Pancreas (tissue), 10 donors: ENCODE measurements at regions not wholly inside any gene's neighbourhood (a gene's known extent, or its start where the extent isn't known, plus 50 kb on each side); places are given as distances from the start of the nearest gene placed in this dataset.

Experiments used
- ATAC-seq, 4 donors: fragments of 200-7000 bp; cut with Tn5 transposase; one replicate each; pipeline versions ENCODE4 v1.8.0 to v1.9.1; 2020; ENCODE audit warnings: mild to moderate bottlenecking in 4 of 4, moderate library complexity in 4 of 4
- DNase-seq, 6 donors: peaks; one replicate each; pipeline ENCODE4 v3.0.0-alpha.2; 2020
- FAIRE-seq: peaks from 2 replicates; lab custom pipeline; 2012; peaks lifted over from hg19 to GRCh38; lab: Jason Lieb, UNC
- H3K27ac ChIP-seq, 4 donors: fragments of 200-600 bp; sonication (generic); 1 replicate in 3 of 4; 2 replicates in 1 of 4; pipeline versions ENCODE4 v1.5.0 to v1.8.0; 2020
- H3K27me3 ChIP-seq, 4 donors: fragments of 200-600 bp; one replicate each; pipeline ENCODE4 v1.8.0; 2021
- H3K36me3 ChIP-seq, 3 donors: fragments of 200-600 bp; sonication (generic) in 1 of 3; one replicate each; pipeline versions ENCODE4 v1.5.0 to v1.8.0; 2020 to 2021
- H3K4me1 ChIP-seq, 3 donors: fragments of 200-600 bp; one replicate each; pipeline ENCODE4 v1.8.0; 2021
- H3K4me3 ChIP-seq, 4 donors: fragments of 200-600 bp; sonication (generic) in 2 of 4; one replicate each; pipeline versions ENCODE4 v1.5.0 to v1.8.0; 2020 to 2021
- H3K9me3 ChIP-seq, 4 donors: fragments of 200-600 bp; one replicate each; pipeline ENCODE4 v1.8.0; 2021
- CTCF ChIP-seq, 4 donors: fragments of 200-600 bp; sonication (generic) in 3 of 4; IDR thresholded peaks; one replicate each; pipeline versions ENCODE4 v1.5.0 to v1.8.0; 2021; ENCODE audit warnings: antibody characterized with exemption in 4 of 4
- WGBS, 2 donors: extraction: QIAGEN DNeasy Blood & Tissue Kit; methylation state at CpG; one replicate each; pipeline ENCODE4 v1.1.7; 2013; 5-methylcytosine and 5-hydroxymethylcytosine counted together
- intact Hi-C, 3 donors: fragments of 100-400 bp; cut with DNase I; formaldehyde crosslinking; loops; one replicate each; pipeline versions ENCODE4 v1.11.1 to v1.14.2; 2022
- donor health status: healthy with polysubstance abuse.
- donor health status: DM: no; HTN: no; CAD: no; lungs with moderate emphysema.
- donor health status: DM: no; HTN: no; CAD: no.
- donor health status: control.
- donor health status: control.
- donor health status: Bipolar disorder and iron deficiency.
- donor health status: DM: yes; HTN: yes; CAD: no.
- donor health status: DM: no; HTN: no; CAD: no.
- donor health status: DM: no; HTN: no; CAD: no.
- donor health status: DM: yes; HTN: yes; CAD: no.

DNA sequence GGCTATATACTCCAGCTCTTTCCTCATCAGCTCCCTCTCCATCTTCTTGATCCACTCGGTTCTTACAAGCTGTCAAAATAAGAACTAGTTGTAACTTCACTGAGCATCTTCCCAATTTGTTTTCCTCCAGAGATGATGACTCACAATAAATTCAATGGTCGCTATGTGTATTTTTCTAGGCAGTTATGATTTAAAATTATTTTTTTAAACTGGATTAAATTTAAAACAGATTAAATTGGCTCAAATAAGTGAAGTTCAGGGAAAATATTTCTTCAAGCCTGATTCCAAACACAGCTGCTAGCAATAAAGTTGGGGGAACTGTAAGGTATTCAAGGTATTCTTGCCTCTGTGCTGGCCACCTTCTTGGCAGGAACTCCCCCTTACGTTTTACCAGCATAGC lies 717.7 kb upstream of the USP15 start:
- no peak for TF ChIP-seq CTCF (IDR thresholded peaks at IDR 0.05)
- Histone ChIP-seq H3K4me1 (peaks cover 0 to 4% (median 0%) of the 10 kb centered on the region in 3 donors), H3K27ac (no peak overlapping the region), H3K4me3 (no peak overlapping the region), H3K27me3 (no peaks in the 10 kb centered on the region), H3K9me3 (no peaks in the 10 kb centered on the region), H3K36me3 (no peaks in the 10 kb centered on the region)
- DNase-seq (no peak), ATAC-seq (no peak), FAIRE-seq (no peak)
- WGBS, 2 donors: 62 to 63% methylated on average over 3 of the region's 3 CpGs
- intact Hi-C loops: no loop called here

DNA sequence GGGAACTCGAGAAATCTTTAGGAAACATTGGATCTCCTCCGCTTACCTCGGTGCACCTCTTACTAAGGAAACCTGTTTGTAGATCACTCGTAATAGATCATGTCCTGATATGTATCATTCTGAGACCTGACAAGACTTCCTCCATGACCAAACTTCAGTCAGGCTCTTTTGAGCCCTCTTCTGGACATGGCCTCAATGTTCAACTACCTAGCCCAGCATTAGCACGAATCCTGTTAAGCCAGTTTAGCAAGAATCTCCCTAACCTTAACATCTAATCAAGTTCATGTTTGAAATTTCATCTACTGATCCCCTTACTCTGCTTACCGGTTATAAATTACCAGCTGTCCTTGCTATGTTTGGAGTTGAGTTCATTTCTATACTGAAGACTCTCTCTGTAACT lies 713.9 kb upstream of the USP15 start:
- H3K27ac ChIP-seq: no peak overlapping the region
- intact Hi-C loops: no loop called here
- H3K27me3 ChIP-seq: no peaks in the 10 kb centered on the region
- no peaks in the 10 kb centered on the region for H3K36me3 ChIP-seq
- H3K4me1 ChIP-seq: no peaks in the 10 kb centered on the region
- DNase-seq (no peak), FAIRE-seq (no peak), ATAC-seq (peak in 3 of 4 donors; percentile 50 to 78 (median 64))
- 52 to 60% methylated on average over 6 of the region's 6 CpGs for WGBS, 2 donors
- no peak overlapping the region for H3K4me3 ChIP-seq
- TF ChIP-seq CTCF (IDR thresholded peaks at IDR 0.05): peak in 1 of 4 donors; percentile 6
- no peaks in the 10 kb centered on the region for H3K9me3 ChIP-seq

DNA sequence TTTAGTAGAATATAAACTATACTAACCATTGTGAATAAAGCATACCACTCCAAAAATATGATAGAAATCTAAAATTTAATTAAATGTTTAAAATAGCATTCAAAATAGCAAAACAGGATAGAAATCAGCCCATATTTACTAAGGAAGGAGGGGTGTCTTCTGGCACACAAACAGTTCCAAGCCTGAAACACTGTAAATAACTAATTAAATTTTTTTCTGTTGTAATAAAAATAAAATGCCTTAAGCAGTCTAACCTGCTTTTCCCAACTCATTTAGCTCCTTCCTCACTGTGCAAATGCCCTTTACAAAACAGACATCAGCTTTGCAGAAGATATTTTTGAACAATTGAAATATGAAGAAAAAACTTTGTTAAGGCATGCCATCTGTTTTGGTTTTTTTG lies 707.1 kb upstream of the USP15 start:
- no peak for ATAC-seq
- H3K4me3 ChIP-seq: no peak overlapping the region
- DNase-seq: no peak
- H3K36me3 ChIP-seq: no peaks in the 10 kb centered on the region
- no peak for TF ChIP-seq CTCF (IDR thresholded peaks at IDR 0.05)
- no peaks in the 10 kb centered on the region for H3K4me1 ChIP-seq
- no peaks in the 10 kb centered on the region for H3K9me3 ChIP-seq
- no peak overlapping the region for H3K27ac ChIP-seq
- no peak for FAIRE-seq
- intact Hi-C loops: no loop called here
- H3K27me3 ChIP-seq: no peaks in the 10 kb centered on the region

DNA sequence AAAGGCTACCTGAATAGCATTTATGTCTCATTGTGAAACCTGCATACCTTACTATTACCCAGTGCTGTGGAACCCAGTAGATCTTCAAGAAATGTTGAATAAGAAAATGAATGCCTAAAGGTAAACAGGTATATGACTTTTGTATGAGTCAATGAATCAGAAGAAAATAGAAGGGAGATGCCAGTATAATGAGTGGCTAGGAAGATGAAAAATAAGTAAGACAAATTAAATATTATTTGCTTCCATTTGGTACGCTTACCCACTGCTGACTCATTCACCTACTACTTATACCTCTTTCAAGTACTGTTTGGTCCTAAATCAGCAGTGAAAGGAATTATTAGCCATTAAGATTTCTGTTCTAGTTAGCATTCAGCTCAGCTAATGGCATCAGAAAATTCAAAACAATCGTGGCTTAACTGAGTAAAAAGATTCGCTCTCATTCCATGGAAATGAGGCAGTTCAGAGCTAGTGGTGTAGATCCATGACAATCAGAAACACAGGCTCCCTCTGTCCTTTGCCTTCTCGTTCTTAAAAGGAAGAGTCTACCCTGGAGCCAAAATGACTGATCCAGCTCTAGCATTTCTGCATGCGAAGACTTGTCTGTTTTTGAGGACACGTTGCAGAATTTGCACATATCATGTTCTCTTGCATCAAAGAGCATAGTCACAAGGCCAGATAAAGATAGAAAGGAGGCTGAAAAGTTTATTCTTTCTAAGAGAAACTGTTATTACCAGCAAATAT lies 705.8 kb upstream of the USP15 start:
- H3K27ac ChIP-seq: no peak overlapping the region
- H3K36me3 ChIP-seq: no peaks in the 10 kb centered on the region
- intact Hi-C loops: no loop called here
- no peaks in the 10 kb centered on the region for H3K4me1 ChIP-seq
- ATAC-seq (no peak), FAIRE-seq (no peak), DNase-seq (no peak)
- no peak for TF ChIP-seq CTCF (IDR thresholded peaks at IDR 0.05)
- no peaks in the 10 kb centered on the region for H3K27me3 ChIP-seq
- H3K9me3 ChIP-seq: no peaks in the 10 kb centered on the region
- H3K4me3 ChIP-seq: no peak overlapping the region
- WGBS, 2 donors: 69 to 77% methylated on average over 6 of the region's 6 CpGs

DNA sequence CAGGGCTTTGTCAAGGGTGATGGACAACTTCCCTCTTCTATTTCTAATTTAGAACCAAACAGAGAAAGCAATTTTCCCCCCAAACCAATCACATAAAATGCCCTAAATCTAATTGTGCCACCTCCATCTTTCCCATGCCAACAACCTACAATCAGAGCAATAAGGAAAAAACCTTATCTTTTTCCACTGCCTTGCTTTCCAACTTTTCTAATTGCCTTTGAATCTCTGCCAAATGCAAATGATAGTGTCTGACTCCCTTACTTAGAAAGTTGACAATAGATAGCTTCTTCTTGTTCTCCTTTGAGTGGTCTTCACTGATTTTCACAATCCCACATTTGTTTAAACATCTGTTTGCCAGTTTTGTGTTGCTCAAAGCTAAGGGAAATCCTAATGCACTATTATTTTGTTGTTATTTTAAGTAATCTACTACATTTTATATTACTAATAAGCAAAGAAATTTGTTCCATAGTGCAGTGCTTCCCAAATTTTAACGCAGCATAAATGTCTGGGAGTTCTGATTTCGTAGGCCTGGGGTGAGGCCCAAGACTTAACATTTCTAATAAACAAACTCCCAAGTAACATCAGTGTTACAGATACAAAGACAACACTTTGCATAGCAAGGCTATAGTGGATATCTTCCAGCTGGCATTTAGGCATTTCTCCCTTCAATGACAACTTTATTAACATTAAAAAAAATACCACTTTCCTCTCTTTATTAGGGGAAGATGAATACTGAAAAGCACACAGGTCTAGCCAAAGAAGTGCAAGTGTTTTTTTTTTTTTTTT lies 696.3 kb upstream of the USP15 start:
- H3K27me3 ChIP-seq: no peaks in the 10 kb centered on the region
- H3K4me1 ChIP-seq: no peaks in the 10 kb centered on the region
- ATAC-seq: no peak
- intact Hi-C loops: no loop called here
- FAIRE-seq: no peak
- H3K9me3 ChIP-seq: no peaks in the 10 kb centered on the region
- H3K4me3 ChIP-seq: no peak overlapping the region
- TF ChIP-seq CTCF (IDR thresholded peaks at IDR 0.05): no peak
- no peak overlapping the region for H3K27ac ChIP-seq
- 82 to 85% methylated on average over 2 of the region's 2 CpGs for WGBS, 2 donors
- no peaks in the 10 kb centered on the region for H3K36me3 ChIP-seq
- DNase-seq: no peak
